ENCODE measurements at regions not wholly inside any gene's neighbourhood (a gene's known extent, or its start where the extent isn't known, plus 50 kb on each side); places are given as distances from the start of the nearest gene placed in this dataset.

GRCh38 chr9:91001146-91001611 is 199.6 kb downstream of the SYK start (continued):
- TF ChIP-seq, protein P1, sequence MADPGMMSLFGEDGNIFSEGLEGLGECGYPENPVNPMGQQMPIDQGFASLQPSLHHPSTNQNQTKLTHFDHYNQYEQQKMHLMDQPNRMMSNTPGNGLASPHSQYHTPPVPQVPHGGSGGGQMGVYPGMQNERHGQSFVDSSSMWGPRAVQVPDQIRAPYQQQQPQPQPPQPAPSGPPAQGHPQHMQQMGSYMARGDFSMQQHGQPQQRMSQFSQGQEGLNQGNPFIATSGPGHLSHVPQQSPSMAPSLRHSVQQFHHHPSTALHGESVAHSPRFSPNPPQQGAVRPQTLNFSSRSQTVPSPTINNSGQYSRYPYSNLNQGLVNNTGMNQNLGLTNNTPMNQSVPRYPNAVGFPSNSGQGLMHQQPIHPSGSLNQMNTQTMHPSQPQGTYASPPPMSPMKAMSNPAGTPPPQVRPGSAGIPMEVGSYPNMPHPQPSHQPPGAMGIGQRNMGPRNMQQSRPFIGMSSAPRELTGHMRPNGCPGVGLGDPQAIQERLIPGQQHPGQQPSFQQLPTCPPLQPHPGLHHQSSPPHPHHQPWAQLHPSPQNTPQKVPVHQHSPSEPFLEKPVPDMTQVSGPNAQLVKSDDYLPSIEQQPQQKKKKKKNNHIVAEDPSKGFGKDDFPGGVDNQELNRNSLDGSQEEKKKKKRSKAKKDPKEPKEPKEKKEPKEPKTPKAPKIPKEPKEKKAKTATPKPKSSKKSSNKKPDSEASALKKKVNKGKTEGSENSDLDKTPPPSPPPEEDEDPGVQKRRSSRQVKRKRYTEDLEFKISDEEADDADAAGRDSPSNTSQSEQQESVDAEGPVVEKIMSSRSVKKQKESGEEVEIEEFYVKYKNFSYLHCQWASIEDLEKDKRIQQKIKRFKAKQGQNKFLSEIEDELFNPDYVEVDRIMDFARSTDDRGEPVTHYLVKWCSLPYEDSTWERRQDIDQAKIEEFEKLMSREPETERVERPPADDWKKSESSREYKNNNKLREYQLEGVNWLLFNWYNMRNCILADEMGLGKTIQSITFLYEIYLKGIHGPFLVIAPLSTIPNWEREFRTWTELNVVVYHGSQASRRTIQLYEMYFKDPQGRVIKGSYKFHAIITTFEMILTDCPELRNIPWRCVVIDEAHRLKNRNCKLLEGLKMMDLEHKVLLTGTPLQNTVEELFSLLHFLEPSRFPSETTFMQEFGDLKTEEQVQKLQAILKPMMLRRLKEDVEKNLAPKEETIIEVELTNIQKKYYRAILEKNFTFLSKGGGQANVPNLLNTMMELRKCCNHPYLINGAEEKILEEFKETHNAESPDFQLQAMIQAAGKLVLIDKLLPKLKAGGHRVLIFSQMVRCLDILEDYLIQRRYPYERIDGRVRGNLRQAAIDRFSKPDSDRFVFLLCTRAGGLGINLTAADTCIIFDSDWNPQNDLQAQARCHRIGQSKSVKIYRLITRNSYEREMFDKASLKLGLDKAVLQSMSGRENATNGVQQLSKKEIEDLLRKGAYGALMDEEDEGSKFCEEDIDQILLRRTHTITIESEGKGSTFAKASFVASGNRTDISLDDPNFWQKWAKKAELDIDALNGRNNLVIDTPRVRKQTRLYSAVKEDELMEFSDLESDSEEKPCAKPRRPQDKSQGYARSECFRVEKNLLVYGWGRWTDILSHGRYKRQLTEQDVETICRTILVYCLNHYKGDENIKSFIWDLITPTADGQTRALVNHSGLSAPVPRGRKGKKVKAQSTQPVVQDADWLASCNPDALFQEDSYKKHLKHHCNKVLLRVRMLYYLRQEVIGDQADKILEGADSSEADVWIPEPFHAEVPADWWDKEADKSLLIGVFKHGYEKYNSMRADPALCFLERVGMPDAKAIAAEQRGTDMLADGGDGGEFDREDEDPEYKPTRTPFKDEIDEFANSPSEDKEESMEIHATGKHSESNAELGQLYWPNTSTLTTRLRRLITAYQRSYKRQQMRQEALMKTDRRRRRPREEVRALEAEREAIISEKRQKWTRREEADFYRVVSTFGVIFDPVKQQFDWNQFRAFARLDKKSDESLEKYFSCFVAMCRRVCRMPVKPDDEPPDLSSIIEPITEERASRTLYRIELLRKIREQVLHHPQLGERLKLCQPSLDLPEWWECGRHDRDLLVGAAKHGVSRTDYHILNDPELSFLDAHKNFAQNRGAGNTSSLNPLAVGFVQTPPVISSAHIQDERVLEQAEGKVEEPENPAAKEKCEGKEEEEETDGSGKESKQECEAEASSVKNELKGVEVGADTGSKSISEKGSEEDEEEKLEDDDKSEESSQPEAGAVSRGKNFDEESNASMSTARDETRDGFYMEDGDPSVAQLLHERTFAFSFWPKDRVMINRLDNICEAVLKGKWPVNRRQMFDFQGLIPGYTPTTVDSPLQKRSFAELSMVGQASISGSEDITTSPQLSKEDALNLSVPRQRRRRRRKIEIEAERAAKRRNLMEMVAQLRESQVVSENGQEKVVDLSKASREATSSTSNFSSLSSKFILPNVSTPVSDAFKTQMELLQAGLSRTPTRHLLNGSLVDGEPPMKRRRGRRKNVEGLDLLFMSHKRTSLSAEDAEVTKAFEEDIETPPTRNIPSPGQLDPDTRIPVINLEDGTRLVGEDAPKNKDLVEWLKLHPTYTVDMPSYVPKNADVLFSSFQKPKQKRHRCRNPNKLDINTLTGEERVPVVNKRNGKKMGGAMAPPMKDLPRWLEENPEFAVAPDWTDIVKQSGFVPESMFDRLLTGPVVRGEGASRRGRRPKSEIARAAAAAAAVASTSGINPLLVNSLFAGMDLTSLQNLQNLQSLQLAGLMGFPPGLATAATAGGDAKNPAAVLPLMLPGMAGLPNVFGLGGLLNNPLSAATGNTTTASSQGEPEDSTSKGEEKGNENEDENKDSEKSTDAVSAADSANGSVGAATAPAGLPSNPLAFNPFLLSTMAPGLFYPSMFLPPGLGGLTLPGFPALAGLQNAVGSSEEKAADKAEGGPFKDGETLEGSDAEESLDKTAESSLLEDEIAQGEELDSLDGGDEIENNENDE (IDR thresholded peaks at IDR 0.05; ENCODE audit: insufficient replicate concordance, low read length): no peak
